SK-N-SH (cell line): ENCODE measurements at regions not wholly inside any gene's neighbourhood (a gene's known extent, or its start where the extent isn't known, plus 50 kb on each side); places are given as distances from the start of the nearest gene placed in this dataset.

Source experiments
- CTCF ChIA-PET: fragments of 300-600, 350-600 bp; formaldehyde crosslinking; extraction: SDS; loops from one replicate; lab custom pipeline; 2021; lab: Yijun Ruan, JAX
- POLR2A ChIA-PET: fragments of 350-600 bp; sonication (Branson Sonifier 250); formaldehyde crosslinking; extraction: SDS; loops from one replicate; lab custom pipeline; 2020; ENCODE audit warnings: antibody characterized with exemption, inconsistent platforms; lab: Yijun Ruan, JAX
- DNase-seq: peaks from one replicate; pipeline ENCODE4 v3.0.0; 2012
- H2AFZ ChIP-seq: fragments of 200-600 bp; sonication (generic); 2 replicates; pipeline ENCODE4 v1.8.1; 2016; ENCODE audit warnings: antibody characterized with exemption, mild to moderate bottlenecking, low read depth
- H3F3A ChIP-seq: fragments of 200-600 bp; sonication (generic); replicated peaks from 2 replicates; pipeline ENCODE3; 2016; ENCODE audit warnings: antibody characterized with exemption, mild to moderate bottlenecking; ENCODE audit not compliant: insufficient read depth
- H3K27ac ChIP-seq, 2 experiments: fragments of 200-500 bp in 1 of 2; fragments of 200-600 bp in 1 of 2; sonication (Bioruptor generic) in 1 of 2; sonication (generic), shearing (Covaris generic) in 1 of 2; 2 replicates each; pipeline versions ENCODE4 v1.5.1 to v1.6.1; 2014 to 2016; ENCODE audit warnings: low read depth in 2 of 2, inconsistent platforms in 1 of 2, low read length in 1 of 2, mild to moderate bottlenecking in 1 of 2, mixed read lengths in 1 of 2
- H3K27me3 ChIP-seq: fragments of 200-600 bp; sonication (generic), shearing (Covaris generic); 2 replicates; pipeline ENCODE4 v1.6.1; 2016; ENCODE audit warnings: mixed run types; ENCODE audit not compliant: insufficient read depth
- H3K36me3 ChIP-seq, 2 experiments: fragments of 200-500 bp in 1 of 2; fragments of 200-600 bp in 1 of 2; sonication (Bioruptor generic) in 1 of 2; sonication (generic) in 1 of 2; replicated peaks in 1 of 2; 2 replicates each; pipeline versions ENCODE3 to v1.5.1; 2014 to 2016; ENCODE audit warnings: low read length in 1 of 2, mild to moderate bottlenecking in 1 of 2; ENCODE audit not compliant: insufficient read depth in 2 of 2, control insufficient read depth in 1 of 2
- H3K4me1 ChIP-seq, 2 experiments: fragments of 200-500 bp in 1 of 2; fragments of 200-600 bp in 1 of 2; sonication (Bioruptor generic) in 1 of 2; sonication (generic), shearing (Covaris generic) in 1 of 2; 2 replicates each; pipeline versions ENCODE4 v1.5.1 to v1.6.1; 2014 to 2016; ENCODE audit warnings: low read depth in 1 of 2, low read length in 1 of 2, mixed run types in 1 of 2; ENCODE audit not compliant: insufficient read depth in 2 of 2, control insufficient read depth in 1 of 2
- H3K4me2 ChIP-seq: fragments of 200-600 bp; sonication (generic), shearing (Covaris generic); 2 replicates; pipeline ENCODE4 v1.6.1; 2017; ENCODE audit warnings: mixed run types
- H3K4me3 ChIP-seq, 2 experiments: fragments of 200-500 bp in 1 of 2; fragments of 200-600 bp in 1 of 2; sonication (Bioruptor generic) in 1 of 2; sonication (generic), shearing (Covaris generic) in 1 of 2; 2 replicates each; pipeline versions ENCODE4 v1.5.1 to v1.8.1; 2014 to 2016; ENCODE audit warnings: low read depth in 2 of 2, inconsistent platforms in 1 of 2, low read length in 1 of 2, mild to moderate bottlenecking in 1 of 2, mixed read lengths in 1 of 2, moderate library complexity in 1 of 2
- H3K79me2 ChIP-seq: fragments of 200-600 bp; sonication (generic); 2 replicates; pipeline ENCODE4 v1.8.1; 2017; ENCODE audit warnings: mild to moderate bottlenecking; ENCODE audit not compliant: insufficient read depth
- H3K9ac ChIP-seq: fragments of 200-600 bp; sonication (generic); 2 replicates; pipeline ENCODE4 v1.6.1; 2017; ENCODE audit warnings: mixed run types
- H3K9me2 ChIP-seq: fragments of 200-600 bp; sonication (generic); 2 replicates; pipeline ENCODE4 v1.6.1; 2017; ENCODE audit warnings: mixed run types
- H3K9me3 ChIP-seq: fragments of 200-600 bp; sonication (generic); 2 replicates; pipeline ENCODE4 v1.6.1; 2017; ENCODE audit warnings: mixed run types, mild to moderate bottlenecking, moderate library complexity
- H4K20me1 ChIP-seq: fragments of 200-600 bp; sonication (generic); 2 replicates; pipeline ENCODE4 v1.6.1; 2017; ENCODE audit warnings: mild to moderate bottlenecking, mixed run types; ENCODE audit not compliant: insufficient read depth
- ELF1 ChIP-seq: IDR thresholded peaks from 2 replicates; pipeline ENCODE4 v1.4.0; 2012
- IRF3 ChIP-seq: fragments of 150-350 bp; IDR thresholded peaks from 2 replicates; pipeline ENCODE4 v1.6.1; 2016; ENCODE audit warnings: mild to moderate bottlenecking, low read depth, low read length
- NFIC ChIP-seq: IDR thresholded peaks from 2 replicates; pipeline ENCODE4 v1.4.0; 2012; ENCODE audit warnings: borderline replicate concordance
- RAD21 ChIP-seq: IDR thresholded peaks from 2 replicates; pipeline ENCODE4 v1.6.1; 2012; ENCODE audit warnings: mild to moderate bottlenecking, low read length
- REST ChIP-seq: IDR thresholded peaks from 2 replicates; pipeline ENCODE4 v1.6.1; 2012; ENCODE audit warnings: mild to moderate bottlenecking, low read depth, low read length, moderate library complexity
- RFX5 ChIP-seq: IDR thresholded peaks from 2 replicates; pipeline ENCODE4 v1.6.1; 2012; ENCODE audit warnings: mild to moderate bottlenecking, improper control_type of control experiment, low read length
- RXRA ChIP-seq: IDR thresholded peaks from 2 replicates; pipeline ENCODE4 v1.4.0; 2012; ENCODE audit warnings: low read depth, mild to moderate bottlenecking, borderline replicate concordance
- TAF1 ChIP-seq: IDR thresholded peaks from 2 replicates; pipeline ENCODE4 v1.6.1; 2012; ENCODE audit warnings: low read depth, mild to moderate bottlenecking, low read length, moderate library complexity, borderline replicate concordance
- TEAD4 ChIP-seq: IDR thresholded peaks from 2 replicates; pipeline ENCODE4 v1.4.0; 2012; ENCODE audit warnings: mild to moderate bottlenecking, borderline replicate concordance; ENCODE audit not compliant: insufficient read depth
- USF1 ChIP-seq: IDR thresholded peaks from 2 replicates; pipeline ENCODE4 v1.4.0; 2012; ENCODE audit warnings: low read depth, borderline replicate concordance
- WGBS: methylation state at CpG from one replicate; pipeline ENCODE4 v1.1.6; 2017; ENCODE audit warnings: low lambda C conversion rate; 5-methylcytosine and 5-hydroxymethylcytosine counted together

GRCh38 chr1:194795917-194796593 is 1609.6 kb upstream of the B3GALT2 start (continued):
- TF ChIP-seq RXRA (no peak), NFIC (no peak), TEAD4 (no peak), USF1 (no peak), RFX5 (no peak)
- TF ChIP-seq, all 33 proteins: peak for 0

GRCh38 chr1:194787001-194787400 is 1600.6 kb upstream of the B3GALT2 start:
- WGBS, result 12% methylated on average over 3 of the region's 3 CpGs
- no peaks in the 10 kb centered on the region for H3K36me3 ChIP-seq
- H3K79me2 ChIP-seq, result no peaks in the 10 kb centered on the region
- H3F3A ChIP-seq, result no peaks in the 10 kb centered on the region
- H4K20me1 ChIP-seq, result no peaks in the 10 kb centered on the region
- no peak for DNase-seq
- TF ChIP-seq TAF1, result no peak
- TF ChIP-seq RAD21, result no peak
- TF ChIP-seq IRF3, result no peak
- H3K4me3 ChIP-seq, result no peak overlapping the region
- H3K9me2 ChIP-seq, result no peaks in the 10 kb centered on the region
- H3K4me2 ChIP-seq, result no peak overlapping the region
- ChIA-PET CTCF (no interaction called here), POLR2A (no interaction called here)
- no peak overlapping the region for H3K27ac ChIP-seq
- no peaks in the 10 kb centered on the region for H3K4me1 ChIP-seq
- no peaks in the 10 kb centered on the region for H3K27me3 ChIP-seq
- no peaks in the 10 kb centered on the region for H3K9me3 ChIP-seq
- H3K9ac ChIP-seq, result no peak overlapping the region
- H2AFZ ChIP-seq, result no peak overlapping the region

- Histone ChIP-seq H3K4me1 (no peaks in the 10 kb centered on the region), H3F3A (no peaks in the 10 kb centered on the region), H3K4me2 (no peak overlapping the region), H4K20me1 (no peaks in the 10 kb centered on the region), H3K79me2 (no peaks in the 10 kb centered on the region), H3K4me3 (no peak overlapping the region), H2AFZ (no peak overlapping the region), H3K27me3 (no peaks in the 10 kb centered on the region), H3K9me2 (no peaks in the 10 kb centered on the region), H3K27ac (no peak overlapping the region), H3K9ac (no peak overlapping the region), H3K9me3 (no peaks in the 10 kb centered on the region), H3K36me3 (no peaks in the 10 kb centered on the region)
- POLR2A ChIA-PET, result no interaction called here
- no peak for TF ChIP-seq ELF1
- TF ChIP-seq REST, result no peak
- CTCF ChIA-PET, result no interaction called here
- 14% methylated on average over 4 of the region's 4 CpGs for WGBS
- DNase-seq, result no peak
Measured at GRCh38 chr1:194786027-194786426, 1599.6 kb upstream of the B3GALT2 start.
